ENCODE measurements at regions not wholly inside any gene's neighbourhood (a gene's known extent, or its start where the extent isn't known, plus 50 kb on each side); places are given as distances from the start of the nearest gene placed in this dataset.

DNA sequence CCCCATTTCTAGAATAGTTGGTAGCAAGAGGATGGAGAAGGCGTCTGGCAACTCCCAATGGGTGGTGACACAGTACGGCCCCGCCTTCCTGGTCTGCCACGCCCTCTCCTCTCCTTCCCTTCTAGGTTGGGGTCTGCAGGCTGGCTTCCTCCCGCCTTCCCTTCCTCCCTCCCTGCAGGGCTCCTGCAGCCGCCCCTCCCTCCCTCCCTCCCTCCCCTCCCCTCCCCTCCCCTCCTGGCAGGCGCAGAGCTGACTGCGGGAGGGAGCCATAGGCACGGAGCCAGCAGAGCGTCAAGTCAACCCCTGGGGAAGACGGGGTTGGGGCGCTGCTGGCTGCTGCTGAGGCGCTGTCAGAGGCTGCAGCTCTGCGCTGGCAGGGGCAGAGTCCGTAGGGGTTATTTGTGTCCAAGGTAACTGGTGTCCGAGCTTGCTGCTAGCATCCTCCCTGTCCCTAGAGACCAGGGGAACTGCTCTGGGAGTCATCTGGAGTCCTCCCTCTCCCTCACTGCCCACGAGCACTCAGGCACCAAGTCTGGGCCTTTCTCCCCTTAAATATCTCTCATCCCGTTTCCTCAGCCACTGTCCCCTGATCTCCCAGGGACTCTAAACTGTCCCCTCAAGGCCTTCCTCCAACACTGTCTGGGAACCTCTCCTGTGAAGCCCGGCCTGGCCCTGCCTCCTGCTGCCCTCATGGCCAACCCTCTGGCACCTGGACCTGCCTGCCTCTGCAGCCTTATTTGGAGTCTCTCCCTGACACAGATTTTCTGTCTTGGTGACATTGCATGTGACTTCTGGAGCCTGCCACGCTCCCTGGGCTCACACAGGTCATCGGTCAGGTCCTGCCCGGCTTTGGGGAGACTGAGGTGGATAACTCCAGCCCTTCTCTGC, 57.4 kb upstream of the ACOT11 start:
- TF ChIP-seq, protein P1, sequence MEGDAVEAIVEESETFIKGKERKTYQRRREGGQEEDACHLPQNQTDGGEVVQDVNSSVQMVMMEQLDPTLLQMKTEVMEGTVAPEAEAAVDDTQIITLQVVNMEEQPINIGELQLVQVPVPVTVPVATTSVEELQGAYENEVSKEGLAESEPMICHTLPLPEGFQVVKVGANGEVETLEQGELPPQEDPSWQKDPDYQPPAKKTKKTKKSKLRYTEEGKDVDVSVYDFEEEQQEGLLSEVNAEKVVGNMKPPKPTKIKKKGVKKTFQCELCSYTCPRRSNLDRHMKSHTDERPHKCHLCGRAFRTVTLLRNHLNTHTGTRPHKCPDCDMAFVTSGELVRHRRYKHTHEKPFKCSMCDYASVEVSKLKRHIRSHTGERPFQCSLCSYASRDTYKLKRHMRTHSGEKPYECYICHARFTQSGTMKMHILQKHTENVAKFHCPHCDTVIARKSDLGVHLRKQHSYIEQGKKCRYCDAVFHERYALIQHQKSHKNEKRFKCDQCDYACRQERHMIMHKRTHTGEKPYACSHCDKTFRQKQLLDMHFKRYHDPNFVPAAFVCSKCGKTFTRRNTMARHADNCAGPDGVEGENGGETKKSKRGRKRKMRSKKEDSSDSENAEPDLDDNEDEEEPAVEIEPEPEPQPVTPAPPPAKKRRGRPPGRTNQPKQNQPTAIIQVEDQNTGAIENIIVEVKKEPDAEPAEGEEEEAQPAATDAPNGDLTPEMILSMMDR (conservative IDR thresholded peaks at IDR 0.05; ENCODE audit: low read length): no peak
- no peak for TF ChIP-seq EZH2phosphoT487 (IDR thresholded peaks at IDR 0.05; ENCODE audit: borderline replicate concordance, low read depth, low read length)

Measured in OCI-LY7 (cell line).